ENCODE measurements at regions not wholly inside any gene's neighbourhood (a gene's known extent, or its start where the extent isn't known, plus 50 kb on each side); places are given as distances from the start of the nearest gene placed in this dataset.

DNA sequence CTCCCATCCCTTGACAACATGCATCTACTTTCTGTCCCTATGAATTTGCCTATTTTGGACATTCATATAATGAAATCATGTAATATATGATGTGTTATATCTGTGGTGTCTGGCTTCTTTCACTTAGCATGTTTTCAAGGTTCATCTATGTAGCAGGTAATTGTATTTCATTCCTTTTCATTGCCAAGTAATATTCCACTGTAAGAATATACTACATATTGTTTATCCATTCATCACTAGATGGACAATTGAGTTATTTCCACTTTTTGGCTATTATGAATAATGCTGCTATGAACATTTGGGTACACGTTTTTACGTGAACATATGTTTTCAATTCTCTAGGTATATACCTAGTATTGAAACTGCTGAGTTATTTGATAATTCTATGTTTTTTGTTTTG lies 238.2 kb downstream of the PTEN start:
- Histone ChIP-seq H3K4me3 (ENCODE audit: severe bottlenecking) (no peak overlapping the region), H3K27me3 (ENCODE audit: insufficient read depth, poor library complexity, severe bottlenecking) (no peaks in the 10 kb centered on the region), H3K36me3 (ENCODE audit: low read depth) (no peaks in the 10 kb centered on the region), H3K4me1 (ENCODE audit: insufficient read depth, poor library complexity, severe bottlenecking) (no peaks in the 10 kb centered on the region), H3K9me3 (ENCODE audit: severe bottlenecking) (no peaks in the 10 kb centered on the region), H3K27ac (ENCODE audit: poor library complexity, severe bottlenecking) (no peak overlapping the region)
- TF ChIP-seq, protein P1, sequence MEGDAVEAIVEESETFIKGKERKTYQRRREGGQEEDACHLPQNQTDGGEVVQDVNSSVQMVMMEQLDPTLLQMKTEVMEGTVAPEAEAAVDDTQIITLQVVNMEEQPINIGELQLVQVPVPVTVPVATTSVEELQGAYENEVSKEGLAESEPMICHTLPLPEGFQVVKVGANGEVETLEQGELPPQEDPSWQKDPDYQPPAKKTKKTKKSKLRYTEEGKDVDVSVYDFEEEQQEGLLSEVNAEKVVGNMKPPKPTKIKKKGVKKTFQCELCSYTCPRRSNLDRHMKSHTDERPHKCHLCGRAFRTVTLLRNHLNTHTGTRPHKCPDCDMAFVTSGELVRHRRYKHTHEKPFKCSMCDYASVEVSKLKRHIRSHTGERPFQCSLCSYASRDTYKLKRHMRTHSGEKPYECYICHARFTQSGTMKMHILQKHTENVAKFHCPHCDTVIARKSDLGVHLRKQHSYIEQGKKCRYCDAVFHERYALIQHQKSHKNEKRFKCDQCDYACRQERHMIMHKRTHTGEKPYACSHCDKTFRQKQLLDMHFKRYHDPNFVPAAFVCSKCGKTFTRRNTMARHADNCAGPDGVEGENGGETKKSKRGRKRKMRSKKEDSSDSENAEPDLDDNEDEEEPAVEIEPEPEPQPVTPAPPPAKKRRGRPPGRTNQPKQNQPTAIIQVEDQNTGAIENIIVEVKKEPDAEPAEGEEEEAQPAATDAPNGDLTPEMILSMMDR (IDR thresholded peaks at IDR 0.05; ENCODE audit: poor library complexity, severe bottlenecking): no peak
- ATAC-seq (ENCODE audit: low read depth): no peak
- no peak for DNase-seq (ENCODE audit: low spot score)

DNA sequence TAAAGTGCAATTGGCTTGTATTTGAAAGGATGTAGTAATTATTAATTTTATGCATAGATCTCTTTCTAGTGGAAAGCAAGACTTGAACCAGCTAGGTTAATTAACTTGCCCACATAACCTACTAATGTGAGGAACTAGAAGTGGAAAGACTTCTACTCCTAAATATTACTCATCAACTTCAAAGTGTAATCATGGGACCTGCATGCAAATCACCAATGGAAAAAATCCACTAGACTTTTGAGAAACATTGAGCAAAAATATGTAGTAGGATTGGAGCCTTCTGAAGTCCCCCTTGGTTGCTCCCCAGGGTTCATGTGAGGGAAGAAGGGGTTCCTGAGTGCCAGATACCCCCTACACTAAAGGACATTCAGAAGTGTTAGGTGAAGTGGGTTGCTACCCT lies 240.2 kb downstream of the PTEN start:
- H3K36me3 ChIP-seq (ENCODE audit: low read depth): no peaks in the 10 kb centered on the region
- DNase-seq (ENCODE audit: low spot score): no peak
- H3K4me1 ChIP-seq (ENCODE audit: insufficient read depth, poor library complexity, severe bottlenecking): no peaks in the 10 kb centered on the region
- H3K27ac ChIP-seq (ENCODE audit: poor library complexity, severe bottlenecking): no peak overlapping the region
- TF ChIP-seq, protein P1 (IDR thresholded peaks at IDR 0.05; ENCODE audit: poor library complexity, severe bottlenecking): no peak
- no peak for ATAC-seq (ENCODE audit: low read depth)
- H3K9me3 ChIP-seq (ENCODE audit: severe bottlenecking): no peaks in the 10 kb centered on the region
- no peak overlapping the region for H3K4me3 ChIP-seq (ENCODE audit: severe bottlenecking)
- no peaks in the 10 kb centered on the region for H3K27me3 ChIP-seq (ENCODE audit: insufficient read depth, poor library complexity, severe bottlenecking)

DNA sequence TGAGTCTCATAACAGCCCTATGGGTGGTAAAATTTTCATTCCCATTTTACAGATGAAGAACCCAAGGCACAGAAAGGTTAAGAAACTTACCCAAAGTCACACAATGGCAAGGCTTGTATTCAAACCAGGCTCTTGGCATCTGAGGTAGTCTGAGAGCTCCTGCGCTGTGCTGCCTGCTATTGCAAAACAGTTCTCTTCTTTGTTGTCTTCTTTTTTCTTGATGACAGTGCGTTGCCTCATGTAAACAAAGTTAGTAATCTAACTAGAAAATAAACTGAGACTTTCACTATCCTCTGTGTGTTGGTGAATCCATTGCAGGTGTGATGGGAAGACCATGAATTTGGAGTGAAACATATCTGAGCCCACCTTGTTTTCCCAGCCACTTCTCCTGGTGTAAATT lies 240.8 kb downstream of the PTEN start:
- H3K4me3 ChIP-seq (ENCODE audit: severe bottlenecking): no peak overlapping the region
- no peak for ATAC-seq (ENCODE audit: low read depth)
- H3K4me1 ChIP-seq (ENCODE audit: insufficient read depth, poor library complexity, severe bottlenecking): no peaks in the 10 kb centered on the region
- no peaks in the 10 kb centered on the region for H3K27me3 ChIP-seq (ENCODE audit: insufficient read depth, poor library complexity, severe bottlenecking)
- TF ChIP-seq, protein P1 (IDR thresholded peaks at IDR 0.05; ENCODE audit: poor library complexity, severe bottlenecking): no peak
- DNase-seq (ENCODE audit: low spot score): no peak
- H3K36me3 ChIP-seq (ENCODE audit: low read depth): no peaks in the 10 kb centered on the region
- no peak overlapping the region for H3K27ac ChIP-seq (ENCODE audit: poor library complexity, severe bottlenecking)
- no peaks in the 10 kb centered on the region for H3K9me3 ChIP-seq (ENCODE audit: severe bottlenecking)

DNA sequence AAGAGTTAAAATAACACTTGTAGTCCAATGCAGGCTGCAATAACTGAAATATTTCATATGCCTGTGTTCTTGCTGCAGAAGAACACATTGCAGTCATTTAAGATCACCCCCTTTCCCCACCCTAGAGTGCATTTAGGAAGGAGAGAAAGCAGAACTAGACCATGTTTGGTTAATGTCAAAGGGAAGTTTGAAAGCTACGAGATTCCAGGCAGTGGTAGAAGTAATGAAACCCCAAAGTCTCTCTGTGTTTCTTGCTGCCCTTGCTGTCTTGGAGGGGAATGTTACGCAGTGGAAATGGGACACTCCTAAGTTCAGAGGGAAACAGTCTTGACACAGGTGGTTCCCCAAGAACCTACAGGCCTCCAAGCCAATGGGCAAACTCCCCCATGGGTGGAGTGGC lies 242.9 kb downstream of the PTEN start:
- TF ChIP-seq, protein P1 (IDR thresholded peaks at IDR 0.05; ENCODE audit: poor library complexity, severe bottlenecking): no peak
- ATAC-seq (ENCODE audit: low read depth) (no peak), DNase-seq (ENCODE audit: low spot score) (no peak)
- H3K36me3 ChIP-seq (ENCODE audit: low read depth): no peaks in the 10 kb centered on the region
- H3K27ac ChIP-seq (ENCODE audit: poor library complexity, severe bottlenecking): no peak overlapping the region
- peaks cover 7% of the 10 kb centered on the region for H3K4me1 ChIP-seq (ENCODE audit: insufficient read depth, poor library complexity, severe bottlenecking)
- H3K4me3 ChIP-seq (ENCODE audit: severe bottlenecking): no peak overlapping the region
- no peaks in the 10 kb centered on the region for H3K27me3 ChIP-seq (ENCODE audit: insufficient read depth, poor library complexity, severe bottlenecking)
- no peaks in the 10 kb centered on the region for H3K9me3 ChIP-seq (ENCODE audit: severe bottlenecking)

DNA sequence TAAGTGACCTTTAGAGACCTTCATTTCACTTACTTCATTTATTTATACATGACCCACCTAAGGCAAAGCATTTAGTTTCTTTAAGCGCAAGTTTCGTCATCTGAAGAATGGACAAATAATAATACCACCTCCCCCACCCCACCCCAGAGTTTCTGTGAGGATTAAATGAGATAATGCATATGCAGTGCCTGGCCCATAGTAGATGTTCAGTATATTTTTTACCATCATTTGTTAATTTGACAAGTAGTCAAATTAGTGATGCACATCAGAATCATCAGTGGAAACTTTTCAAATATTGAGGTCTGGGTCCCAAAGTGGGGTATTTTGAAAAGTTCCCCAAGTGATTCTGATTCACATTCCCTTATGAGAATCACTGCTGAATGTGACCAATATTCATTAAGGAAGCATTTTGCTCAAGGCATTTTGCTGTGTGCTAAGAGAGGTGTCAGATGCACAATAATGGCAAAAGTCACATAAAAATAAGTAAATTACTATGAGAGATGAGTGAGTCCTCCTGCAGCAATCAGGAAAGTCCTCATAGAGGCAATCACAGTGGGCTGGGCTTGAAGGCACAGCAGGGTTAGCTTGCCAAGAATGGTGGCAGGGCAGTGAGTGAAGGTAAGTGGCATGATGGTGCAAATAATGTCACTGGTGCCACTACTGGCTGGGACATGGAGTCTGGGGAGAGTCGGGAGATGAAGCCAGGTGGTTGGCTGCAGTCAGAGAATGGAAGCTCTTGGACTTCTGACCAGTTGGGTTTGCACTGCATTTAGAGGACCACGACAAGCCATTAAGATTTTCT lies 244.1 kb downstream of the PTEN start:
- no peaks in the 10 kb centered on the region for H3K36me3 ChIP-seq (ENCODE audit: low read depth)
- H3K4me3 ChIP-seq (ENCODE audit: severe bottlenecking): no peak overlapping the region
- H3K9me3 ChIP-seq (ENCODE audit: severe bottlenecking): no peaks in the 10 kb centered on the region
- no peak overlapping the region for H3K27ac ChIP-seq (ENCODE audit: poor library complexity, severe bottlenecking)
- no peak for ATAC-seq (ENCODE audit: low read depth)
- no peaks in the 10 kb centered on the region for H3K27me3 ChIP-seq (ENCODE audit: insufficient read depth, poor library complexity, severe bottlenecking)
- peaks cover 7% of the 10 kb centered on the region for H3K4me1 ChIP-seq (ENCODE audit: insufficient read depth, poor library complexity, severe bottlenecking)
- TF ChIP-seq, protein P1 (IDR thresholded peaks at IDR 0.05; ENCODE audit: poor library complexity, severe bottlenecking): no peak
- DNase-seq (ENCODE audit: low spot score): no peak

All from RWPE2 (cell line).